DND-41 (cell line): ENCODE measurements at regions not wholly inside any gene's neighbourhood (a gene's known extent, or its start where the extent isn't known, plus 50 kb on each side); places are given as distances from the start of the nearest gene placed in this dataset.

Experiments used
- EZH2 ChIP-seq: IDR thresholded peaks from 3 replicates; pipeline ENCODE4 v1.6.1; 2012; ENCODE audit warnings: borderline replicate concordance, low read depth, mild to moderate bottlenecking, moderate library complexity, low read length, inconsistent platforms; ENCODE audit not compliant: severe bottlenecking
- TF ChIP-seq, protein P1 (sequence below): IDR thresholded peaks from 2 replicates; pipeline ENCODE4 v1.5.1; 2012; ENCODE audit warnings: borderline replicate concordance, low read length, moderate library complexity, mild to moderate bottlenecking; ENCODE audit not compliant: poor library complexity, severe bottlenecking; ENCODE audit errors: extremely low read depth

DNA sequence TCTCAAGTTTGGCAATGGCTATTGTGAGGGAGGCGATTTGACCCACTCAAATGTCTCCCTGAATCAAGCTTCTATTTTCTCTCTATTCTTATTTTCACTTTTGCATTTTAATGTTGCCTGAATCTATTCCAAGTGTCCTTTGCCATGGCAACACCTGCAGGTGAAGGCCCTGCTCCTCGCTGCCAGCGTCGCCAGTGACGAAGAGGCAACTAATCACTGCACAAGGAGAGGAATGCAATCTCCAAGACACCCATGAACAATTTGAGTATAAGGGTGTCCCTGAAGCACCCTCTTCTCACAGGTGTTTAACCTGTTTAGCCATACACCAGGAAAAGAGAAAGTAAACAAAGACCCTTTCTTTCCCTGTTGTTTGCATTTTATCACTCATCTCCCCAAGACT is 165.6 kb upstream of the VRK2 start:
- TF ChIP-seq, protein P1, sequence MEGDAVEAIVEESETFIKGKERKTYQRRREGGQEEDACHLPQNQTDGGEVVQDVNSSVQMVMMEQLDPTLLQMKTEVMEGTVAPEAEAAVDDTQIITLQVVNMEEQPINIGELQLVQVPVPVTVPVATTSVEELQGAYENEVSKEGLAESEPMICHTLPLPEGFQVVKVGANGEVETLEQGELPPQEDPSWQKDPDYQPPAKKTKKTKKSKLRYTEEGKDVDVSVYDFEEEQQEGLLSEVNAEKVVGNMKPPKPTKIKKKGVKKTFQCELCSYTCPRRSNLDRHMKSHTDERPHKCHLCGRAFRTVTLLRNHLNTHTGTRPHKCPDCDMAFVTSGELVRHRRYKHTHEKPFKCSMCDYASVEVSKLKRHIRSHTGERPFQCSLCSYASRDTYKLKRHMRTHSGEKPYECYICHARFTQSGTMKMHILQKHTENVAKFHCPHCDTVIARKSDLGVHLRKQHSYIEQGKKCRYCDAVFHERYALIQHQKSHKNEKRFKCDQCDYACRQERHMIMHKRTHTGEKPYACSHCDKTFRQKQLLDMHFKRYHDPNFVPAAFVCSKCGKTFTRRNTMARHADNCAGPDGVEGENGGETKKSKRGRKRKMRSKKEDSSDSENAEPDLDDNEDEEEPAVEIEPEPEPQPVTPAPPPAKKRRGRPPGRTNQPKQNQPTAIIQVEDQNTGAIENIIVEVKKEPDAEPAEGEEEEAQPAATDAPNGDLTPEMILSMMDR = no peak
- TF ChIP-seq EZH2 = no peak
